ENCODE measurements at regions not wholly inside any gene's neighbourhood (a gene's known extent, or its start where the extent isn't known, plus 50 kb on each side); places are given as distances from the start of the nearest gene placed in this dataset.

DNA sequence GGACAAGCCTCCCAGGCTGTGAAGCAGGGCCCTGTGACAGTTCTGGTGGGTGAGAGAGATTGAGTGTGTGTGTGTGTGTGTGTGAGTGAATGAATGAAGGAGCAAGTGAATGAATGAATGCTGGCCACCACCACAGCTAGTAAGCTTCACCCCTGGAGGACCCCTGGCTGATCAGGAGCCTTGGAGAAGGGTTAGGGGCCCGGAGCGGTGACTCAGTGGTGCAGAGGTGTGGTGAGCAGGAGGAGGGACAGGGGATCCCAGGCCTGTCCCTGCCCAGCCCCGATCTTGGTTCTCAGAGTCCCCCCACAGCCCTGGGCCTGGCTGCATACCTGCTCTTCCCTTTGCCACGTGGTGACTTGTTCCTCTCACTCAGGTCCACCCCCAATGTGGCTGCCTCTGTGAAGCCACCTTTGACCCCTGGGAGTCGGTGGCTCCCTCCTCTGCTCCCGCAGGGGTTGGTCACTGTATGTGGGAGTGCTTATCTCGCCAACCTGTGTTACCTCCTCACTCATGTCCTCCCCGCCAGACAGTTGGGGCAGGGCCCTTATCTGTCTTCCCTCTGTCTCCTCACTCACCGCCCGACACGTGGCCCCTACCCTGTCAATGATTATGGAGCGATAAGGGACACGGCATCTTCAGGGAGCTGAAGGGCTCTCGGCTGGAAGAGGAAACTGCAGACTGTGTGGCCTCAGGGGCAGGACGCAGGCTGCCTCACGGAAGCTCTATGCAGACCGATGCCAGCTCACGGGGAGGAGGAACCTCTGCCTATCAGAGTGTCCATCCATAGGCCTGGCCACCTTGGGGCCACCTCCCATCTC is 99.9 kb upstream of the PITX1 start:
- H3K4me3 ChIP-seq (ENCODE audit: low read depth, low read length) = no peak overlapping the region
- TF ChIP-seq, protein P1, sequence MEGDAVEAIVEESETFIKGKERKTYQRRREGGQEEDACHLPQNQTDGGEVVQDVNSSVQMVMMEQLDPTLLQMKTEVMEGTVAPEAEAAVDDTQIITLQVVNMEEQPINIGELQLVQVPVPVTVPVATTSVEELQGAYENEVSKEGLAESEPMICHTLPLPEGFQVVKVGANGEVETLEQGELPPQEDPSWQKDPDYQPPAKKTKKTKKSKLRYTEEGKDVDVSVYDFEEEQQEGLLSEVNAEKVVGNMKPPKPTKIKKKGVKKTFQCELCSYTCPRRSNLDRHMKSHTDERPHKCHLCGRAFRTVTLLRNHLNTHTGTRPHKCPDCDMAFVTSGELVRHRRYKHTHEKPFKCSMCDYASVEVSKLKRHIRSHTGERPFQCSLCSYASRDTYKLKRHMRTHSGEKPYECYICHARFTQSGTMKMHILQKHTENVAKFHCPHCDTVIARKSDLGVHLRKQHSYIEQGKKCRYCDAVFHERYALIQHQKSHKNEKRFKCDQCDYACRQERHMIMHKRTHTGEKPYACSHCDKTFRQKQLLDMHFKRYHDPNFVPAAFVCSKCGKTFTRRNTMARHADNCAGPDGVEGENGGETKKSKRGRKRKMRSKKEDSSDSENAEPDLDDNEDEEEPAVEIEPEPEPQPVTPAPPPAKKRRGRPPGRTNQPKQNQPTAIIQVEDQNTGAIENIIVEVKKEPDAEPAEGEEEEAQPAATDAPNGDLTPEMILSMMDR (IDR thresholded peaks at IDR 0.05; ENCODE audit: low read depth, low read length) = no peak

DNA sequence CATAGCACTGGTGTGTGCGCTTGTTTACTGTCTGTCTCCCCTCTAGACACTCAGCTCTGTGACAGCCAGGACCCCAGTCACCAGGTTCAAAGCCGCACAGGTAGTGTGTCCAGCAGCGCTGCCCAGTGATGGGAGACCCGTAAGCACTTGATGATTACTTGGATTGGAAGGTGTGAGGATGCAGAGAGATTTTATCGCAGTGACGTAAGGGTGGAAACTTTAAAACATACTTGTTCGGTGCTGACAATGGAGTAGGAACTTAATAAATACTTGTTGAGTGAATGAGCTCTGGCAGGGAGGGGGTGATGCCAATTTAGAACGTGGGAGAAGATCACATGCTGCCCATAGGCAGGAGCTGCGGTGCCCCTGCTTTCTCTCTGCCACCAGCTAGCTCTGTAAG is 99.2 kb upstream of the PITX1 start:
- H3K4me3 ChIP-seq (ENCODE audit: low read depth, low read length) = no peak overlapping the region
- TF ChIP-seq, protein P1 (IDR thresholded peaks at IDR 0.05; ENCODE audit: low read depth, low read length) = no peak

DNA sequence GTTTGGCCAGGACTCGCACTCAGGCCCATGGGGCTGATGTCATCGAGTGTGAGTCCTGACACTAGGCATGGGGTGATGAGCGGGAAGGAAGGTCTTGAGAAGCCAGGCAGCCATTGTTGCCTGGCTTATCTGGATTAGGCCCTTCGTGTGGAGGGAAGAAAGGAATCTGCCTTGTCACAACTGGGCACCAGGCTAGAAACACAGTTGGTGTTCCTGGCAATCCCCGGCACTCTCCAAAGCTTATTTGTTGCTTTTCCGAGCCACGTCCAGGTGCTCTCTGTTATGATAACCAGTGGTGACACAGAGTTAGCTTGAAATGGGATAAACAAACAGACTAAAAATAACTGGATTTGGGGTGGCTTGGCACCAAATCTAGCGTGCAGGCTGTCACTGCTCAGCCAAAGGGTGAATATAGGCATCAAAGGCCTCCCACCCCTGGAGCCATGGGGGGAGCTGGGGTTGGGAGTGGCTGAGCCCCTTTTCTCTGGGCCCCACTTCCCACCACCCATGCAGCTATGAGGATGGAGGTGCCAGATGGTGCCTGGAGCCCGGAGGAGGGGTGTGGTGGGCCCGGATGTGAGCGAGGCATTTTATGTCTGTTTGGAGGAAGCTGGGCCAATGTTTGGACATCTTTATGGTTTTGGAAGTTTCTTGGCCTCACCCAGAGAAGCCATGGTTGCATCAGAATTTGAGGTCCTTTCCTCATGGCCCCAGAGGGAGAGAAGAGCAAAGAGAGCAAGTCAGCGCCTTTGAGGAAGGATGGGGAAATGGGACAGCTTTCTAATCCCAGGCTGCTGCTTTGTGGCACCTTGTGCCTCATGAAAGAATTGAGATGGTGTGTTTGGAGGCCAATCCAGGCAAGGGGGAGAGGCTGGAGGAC is 98.0 kb upstream of the PITX1 start:
- TF ChIP-seq, protein P1 (IDR thresholded peaks at IDR 0.05; ENCODE audit: low read depth, low read length) = no peak
- no peak overlapping the region for H3K4me3 ChIP-seq (ENCODE audit: low read depth, low read length)

DNA sequence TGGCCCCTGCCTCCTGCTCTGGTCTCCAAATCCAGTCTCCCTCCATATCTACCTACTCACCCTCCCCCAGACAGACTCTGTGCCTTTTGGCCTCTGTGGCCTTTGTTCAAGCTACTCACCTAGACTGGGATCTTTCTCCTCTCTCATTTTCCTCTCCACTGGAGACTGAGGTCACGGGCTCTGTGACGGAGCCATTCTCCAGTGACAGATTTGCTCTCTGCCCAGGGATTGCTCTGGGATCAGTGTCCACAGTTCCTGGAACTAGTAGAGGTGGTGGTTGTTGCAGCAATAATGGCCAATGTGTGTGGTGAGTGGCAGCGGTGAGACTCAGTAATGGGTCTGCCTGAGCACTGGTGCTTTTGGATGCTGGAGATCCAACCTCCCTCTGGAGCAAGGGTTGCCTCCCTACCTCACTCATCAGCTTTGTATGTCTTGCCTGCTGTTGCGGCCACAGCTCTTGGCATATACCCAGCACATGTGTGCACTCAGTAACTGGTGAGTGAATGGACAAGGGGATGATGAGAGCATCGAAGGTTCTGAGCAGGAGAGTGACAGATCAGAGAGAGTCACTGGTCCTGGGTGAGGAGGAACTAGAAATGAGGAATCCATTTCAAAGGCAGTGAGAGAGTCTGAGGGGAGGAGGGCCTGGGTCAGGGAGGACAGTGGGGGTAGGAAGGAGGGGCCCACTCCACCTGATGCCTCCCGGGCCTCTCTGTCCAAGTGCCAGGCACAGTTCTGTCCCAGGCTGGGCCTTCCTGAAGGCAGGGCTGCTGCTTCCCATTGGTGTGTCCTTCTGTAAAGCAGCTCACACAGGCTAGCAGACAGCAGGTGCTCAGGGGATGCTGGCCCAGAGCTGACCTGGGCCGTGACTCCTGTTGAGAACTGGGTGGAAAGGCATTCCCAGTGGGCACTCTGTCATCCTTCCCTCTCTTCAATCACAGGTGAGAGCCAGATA is 96.5 kb upstream of the PITX1 start:
- no peak overlapping the region for H3K4me3 ChIP-seq (ENCODE audit: low read depth, low read length)
- TF ChIP-seq, protein P1 (IDR thresholded peaks at IDR 0.05; ENCODE audit: low read depth, low read length) = no peak

DNA sequence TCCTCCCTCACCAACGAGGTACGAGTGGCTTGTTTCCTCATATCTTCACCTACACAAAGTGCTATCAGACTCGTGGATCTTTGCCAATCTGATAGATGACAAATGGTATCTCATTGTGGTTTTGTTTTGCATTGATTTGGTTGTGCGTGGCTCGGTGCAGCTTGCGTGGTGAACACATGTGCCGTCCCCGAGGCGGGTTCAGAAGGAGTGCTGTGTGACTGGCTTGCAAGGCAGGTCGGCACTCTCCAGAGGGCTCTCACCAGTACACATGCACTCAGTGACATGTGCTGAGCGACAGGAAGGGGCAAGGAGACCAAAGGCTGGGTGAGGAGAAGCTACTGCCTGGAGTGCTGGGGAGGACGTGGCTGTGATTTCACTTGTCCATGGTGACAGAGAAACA is 95.3 kb upstream of the PITX1 start:
- TF ChIP-seq, protein P1 (IDR thresholded peaks at IDR 0.05; ENCODE audit: low read depth, low read length) = no peak
- H3K4me3 ChIP-seq (ENCODE audit: low read depth, low read length) = no peak overlapping the region

DNA sequence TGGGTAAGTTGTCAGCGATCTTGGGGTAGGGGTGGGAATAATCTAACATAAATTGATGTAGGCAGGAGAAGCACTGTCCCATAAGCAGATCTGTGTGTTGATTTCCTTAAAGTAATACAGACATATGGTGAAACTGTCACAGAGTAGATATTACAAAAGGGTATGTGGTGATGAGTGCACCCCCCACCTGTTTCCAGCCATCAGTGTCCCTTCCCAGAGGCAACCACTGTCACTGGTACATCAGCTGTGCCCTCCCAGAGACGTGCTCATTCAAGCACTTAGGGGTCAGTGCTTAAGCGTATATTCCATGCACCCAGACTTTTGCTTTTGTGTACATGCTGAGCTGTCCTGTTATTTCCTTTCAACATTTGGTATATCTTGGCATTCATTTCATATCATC is 94.3 kb upstream of the PITX1 start:
- TF ChIP-seq, protein P1 (IDR thresholded peaks at IDR 0.05; ENCODE audit: low read depth, low read length) = no peak
- no peak overlapping the region for H3K4me3 ChIP-seq (ENCODE audit: low read depth, low read length)

All from WI38 (cell line).